ENCODE measurements at regions not wholly inside any gene's neighbourhood (a gene's known extent, or its start where the extent isn't known, plus 50 kb on each side); places are given as distances from the start of the nearest gene placed in this dataset.

DNA sequence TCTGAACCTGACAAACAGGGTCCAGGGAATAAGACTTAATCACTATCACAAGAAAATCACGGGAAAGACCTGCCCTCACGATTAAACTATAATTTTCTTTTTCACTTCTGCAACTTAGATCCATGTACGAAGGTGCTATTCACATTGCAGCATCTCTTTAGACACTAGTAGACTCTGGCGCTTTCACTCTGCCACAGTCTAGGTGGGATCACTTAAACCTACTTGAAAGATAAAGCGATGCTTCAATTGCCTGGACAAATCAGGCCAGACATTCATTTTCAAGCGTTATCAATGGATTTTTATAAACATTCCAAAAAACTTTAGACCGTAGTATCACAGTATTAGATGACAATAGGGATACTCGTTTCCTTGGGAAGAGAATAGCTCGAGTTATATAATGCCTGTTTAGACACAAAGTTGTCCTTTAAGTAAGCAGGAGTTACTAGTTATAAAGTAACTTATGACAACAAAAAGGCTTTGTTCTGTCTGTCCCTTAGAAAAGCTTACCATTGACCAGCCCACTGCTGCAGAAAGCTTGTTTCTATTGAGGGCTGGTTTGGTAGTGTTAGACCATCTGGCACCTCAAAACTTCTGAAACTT, 367.3 kb downstream of the UTRN start:
- no peaks in the 10 kb centered on the region for H3K27me3 ChIP-seq (ENCODE audit: insufficient read depth, low read length)
- H3K4me2 ChIP-seq (ENCODE audit: insufficient read depth, low read length), result no peak overlapping the region
- no peaks in the 10 kb centered on the region for H4K20me1 ChIP-seq (ENCODE audit: insufficient read depth, low read length)
- H3K4me3 ChIP-seq (ENCODE audit: insufficient read depth, low read length), result no peak overlapping the region
- DNase-seq (ENCODE audit: insufficient read length, low spot score, missing footprints), result no peak
- no peaks in the 10 kb centered on the region for H3K9me3 ChIP-seq (ENCODE audit: low read depth, low read length)
- H2AFZ ChIP-seq (ENCODE audit: low read length), result no peak overlapping the region
- no peak overlapping the region for H3K27ac ChIP-seq (ENCODE audit: low read depth, low read length)
- H3K79me2 ChIP-seq (ENCODE audit: insufficient read depth, low read length), result peaks cover 6% of the 10 kb centered on the region
- no peaks in the 10 kb centered on the region for H3K4me1 ChIP-seq (ENCODE audit: insufficient read depth, low read length)
- TF ChIP-seq, protein P1, sequence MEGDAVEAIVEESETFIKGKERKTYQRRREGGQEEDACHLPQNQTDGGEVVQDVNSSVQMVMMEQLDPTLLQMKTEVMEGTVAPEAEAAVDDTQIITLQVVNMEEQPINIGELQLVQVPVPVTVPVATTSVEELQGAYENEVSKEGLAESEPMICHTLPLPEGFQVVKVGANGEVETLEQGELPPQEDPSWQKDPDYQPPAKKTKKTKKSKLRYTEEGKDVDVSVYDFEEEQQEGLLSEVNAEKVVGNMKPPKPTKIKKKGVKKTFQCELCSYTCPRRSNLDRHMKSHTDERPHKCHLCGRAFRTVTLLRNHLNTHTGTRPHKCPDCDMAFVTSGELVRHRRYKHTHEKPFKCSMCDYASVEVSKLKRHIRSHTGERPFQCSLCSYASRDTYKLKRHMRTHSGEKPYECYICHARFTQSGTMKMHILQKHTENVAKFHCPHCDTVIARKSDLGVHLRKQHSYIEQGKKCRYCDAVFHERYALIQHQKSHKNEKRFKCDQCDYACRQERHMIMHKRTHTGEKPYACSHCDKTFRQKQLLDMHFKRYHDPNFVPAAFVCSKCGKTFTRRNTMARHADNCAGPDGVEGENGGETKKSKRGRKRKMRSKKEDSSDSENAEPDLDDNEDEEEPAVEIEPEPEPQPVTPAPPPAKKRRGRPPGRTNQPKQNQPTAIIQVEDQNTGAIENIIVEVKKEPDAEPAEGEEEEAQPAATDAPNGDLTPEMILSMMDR (IDR thresholded peaks at IDR 0.05; ENCODE audit: extremely low read depth, low read depth, low read length), result no peak
- H3K36me3 ChIP-seq (ENCODE audit: insufficient read depth, low read length), result no peaks in the 10 kb centered on the region

DNA sequence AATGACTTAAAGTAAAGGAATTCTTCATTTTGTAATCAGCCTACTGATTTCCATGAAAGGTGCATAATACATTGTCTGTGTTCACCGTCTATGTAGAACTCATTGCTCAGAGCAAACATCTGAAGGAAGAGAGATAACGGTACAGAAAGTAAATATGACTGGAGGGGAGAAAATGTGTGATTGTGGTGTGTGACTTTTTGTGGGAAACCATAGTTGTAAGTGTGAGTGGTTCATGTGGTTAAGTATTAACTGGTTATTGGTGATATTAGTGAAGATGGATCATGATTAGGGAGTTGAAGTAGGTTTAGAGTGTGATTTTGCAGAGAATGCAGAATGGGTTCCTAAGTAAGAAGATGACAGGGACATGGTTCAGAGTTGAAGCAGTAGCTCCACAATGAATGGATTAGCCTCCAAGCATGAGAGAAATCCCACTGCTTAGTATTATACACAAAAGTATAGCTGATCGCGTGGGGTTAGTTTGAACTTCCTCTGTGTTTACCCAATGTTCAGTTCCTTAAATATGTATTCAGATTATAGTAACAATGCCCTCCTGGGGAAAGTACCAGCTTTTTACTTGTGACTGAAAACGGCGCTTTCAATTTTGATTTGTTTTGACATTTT, 368.9 kb downstream of the UTRN start:
- TF ChIP-seq, protein P1 (IDR thresholded peaks at IDR 0.05; ENCODE audit: extremely low read depth, low read depth, low read length), result no peak
- no peak overlapping the region for H3K27ac ChIP-seq (ENCODE audit: low read depth, low read length)
- DNase-seq (ENCODE audit: insufficient read length, low spot score, missing footprints), result no peak
- peaks cover 6% of the 10 kb centered on the region for H3K79me2 ChIP-seq (ENCODE audit: insufficient read depth, low read length)
- no peaks in the 10 kb centered on the region for H3K9me3 ChIP-seq (ENCODE audit: low read depth, low read length)
- H3K4me3 ChIP-seq (ENCODE audit: insufficient read depth, low read length), result no peak overlapping the region
- H3K4me2 ChIP-seq (ENCODE audit: insufficient read depth, low read length), result no peak overlapping the region
- H3K36me3 ChIP-seq (ENCODE audit: insufficient read depth, low read length), result no peaks in the 10 kb centered on the region
- no peaks in the 10 kb centered on the region for H3K4me1 ChIP-seq (ENCODE audit: insufficient read depth, low read length)
- no peaks in the 10 kb centered on the region for H4K20me1 ChIP-seq (ENCODE audit: insufficient read depth, low read length)
- H2AFZ ChIP-seq (ENCODE audit: low read length), result no peak overlapping the region
- H3K27me3 ChIP-seq (ENCODE audit: insufficient read depth, low read length), result no peaks in the 10 kb centered on the region

DNA sequence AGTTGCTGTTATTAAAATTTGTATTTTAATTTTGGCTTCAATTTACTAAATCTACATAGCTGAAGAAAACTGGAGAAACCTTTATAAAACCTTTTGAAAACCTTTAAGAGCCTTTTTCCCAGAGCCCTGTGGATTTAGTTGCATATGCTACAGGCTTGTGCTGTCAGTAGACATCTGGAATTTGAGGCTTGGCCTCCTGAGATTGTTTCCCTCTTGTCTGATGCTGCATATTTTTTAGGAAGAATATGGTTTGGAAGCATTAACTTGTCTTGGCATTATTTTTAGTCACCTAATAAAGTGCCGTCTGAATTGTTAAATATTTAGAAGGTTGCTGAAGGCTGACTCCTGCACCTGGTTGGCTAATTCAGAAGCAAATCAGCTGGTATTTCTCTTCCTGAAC, 369.4 kb downstream of the UTRN start:
- no peaks in the 10 kb centered on the region for H3K4me1 ChIP-seq (ENCODE audit: insufficient read depth, low read length)
- no peak overlapping the region for H3K4me2 ChIP-seq (ENCODE audit: insufficient read depth, low read length)
- no peak overlapping the region for H3K4me3 ChIP-seq (ENCODE audit: insufficient read depth, low read length)
- H3K36me3 ChIP-seq (ENCODE audit: insufficient read depth, low read length), result no peaks in the 10 kb centered on the region
- TF ChIP-seq, protein P1 (IDR thresholded peaks at IDR 0.05; ENCODE audit: extremely low read depth, low read depth, low read length), result no peak
- H3K9me3 ChIP-seq (ENCODE audit: low read depth, low read length), result no peaks in the 10 kb centered on the region
- H3K79me2 ChIP-seq (ENCODE audit: insufficient read depth, low read length), result peaks cover 6% of the 10 kb centered on the region
- no peak overlapping the region for H2AFZ ChIP-seq (ENCODE audit: low read length)
- no peak overlapping the region for H3K27ac ChIP-seq (ENCODE audit: low read depth, low read length)
- no peaks in the 10 kb centered on the region for H3K27me3 ChIP-seq (ENCODE audit: insufficient read depth, low read length)
- no peaks in the 10 kb centered on the region for H4K20me1 ChIP-seq (ENCODE audit: insufficient read depth, low read length)
- no peak for DNase-seq (ENCODE audit: insufficient read length, low spot score, missing footprints)

DNA sequence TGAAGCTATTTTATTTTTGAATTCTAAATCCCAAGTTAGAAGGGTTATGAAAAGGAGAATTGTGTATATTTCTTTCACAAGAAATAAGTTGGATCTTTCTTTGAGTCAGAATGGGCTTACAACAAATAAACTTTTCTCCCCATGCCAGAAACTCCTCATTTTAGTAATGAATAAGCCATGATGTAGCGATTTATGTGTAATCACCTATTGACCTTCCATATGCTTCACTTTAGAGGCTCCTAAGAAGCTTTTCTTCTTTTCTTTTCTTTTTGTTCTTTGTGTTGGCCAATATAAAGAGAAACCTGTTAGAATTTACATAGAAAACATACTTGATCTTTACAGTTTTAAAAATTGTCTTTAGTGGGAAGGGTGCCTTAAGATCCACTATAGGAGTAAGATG, 370.2 kb downstream of the UTRN start:
- Histone ChIP-seq H3K4me2 (ENCODE audit: insufficient read depth, low read length) (no peak overlapping the region), H3K27me3 (ENCODE audit: insufficient read depth, low read length) (no peaks in the 10 kb centered on the region), H3K79me2 (ENCODE audit: insufficient read depth, low read length) (peaks cover 6% of the 10 kb centered on the region), H2AFZ (ENCODE audit: low read length) (no peak overlapping the region), H3K4me1 (ENCODE audit: insufficient read depth, low read length) (no peaks in the 10 kb centered on the region), H3K27ac (ENCODE audit: low read depth, low read length) (no peak overlapping the region), H3K9me3 (ENCODE audit: low read depth, low read length) (no peaks in the 10 kb centered on the region), H4K20me1 (ENCODE audit: insufficient read depth, low read length) (no peaks in the 10 kb centered on the region), H3K4me3 (ENCODE audit: insufficient read depth, low read length) (no peak overlapping the region), H3K36me3 (ENCODE audit: insufficient read depth, low read length) (no peaks in the 10 kb centered on the region)
- TF ChIP-seq, protein P1 (IDR thresholded peaks at IDR 0.05; ENCODE audit: extremely low read depth, low read depth, low read length), result no peak
- DNase-seq (ENCODE audit: insufficient read length, low spot score, missing footprints), result no peak

Data from osteoblast (primary cell).